Activated CD8-positive, alpha-beta T cell treated with anti-CD3 and anti-CD28 coated beads for 36 hours (primary cell): ENCODE measurements at regions not wholly inside any gene's neighbourhood (a gene's known extent, or its start where the extent isn't known, plus 50 kb on each side); places are given as distances from the start of the nearest gene placed in this dataset.

Experiments used
- ATAC-seq: fragments of 200-7000 bp; cut with Tn5 transposase; one replicate; pipeline ENCODE4 v1.10.0; 2021; ENCODE audit warnings: mild to moderate bottlenecking, moderate library complexity
- CTCF ChIA-PET: fragments of 350-600 bp; sonication (Branson Sonifier 250); formaldehyde crosslinking; loops from one replicate; lab custom pipeline; 2021; ENCODE audit warnings: antibody characterized with exemption; lab: Charles Lee
- POLR2A ChIA-PET: fragments of 350-600 bp; sonication (Branson Sonifier 250); formaldehyde crosslinking; loops from one replicate; lab custom pipeline; 2021; ENCODE audit warnings: antibody characterized with exemption; lab: Charles Lee
- DNase-seq: peaks from one replicate; pipeline ENCODE4 v3.0.0-alpha.2; 2020
- H3K27ac Mint-ChIP-seq: one replicate; pipeline ENCODE4 v1.8.0; 2021; ENCODE audit warnings: mild to moderate bottlenecking, mixed read lengths
- H3K27me3 Mint-ChIP-seq: one replicate; pipeline ENCODE4 v1.8.0; 2021; ENCODE audit warnings: mixed read lengths
- H3K36me3 Mint-ChIP-seq: one replicate; pipeline ENCODE4 v1.8.0; 2021; ENCODE audit warnings: low read depth, mixed read lengths
- H3K4me1 Mint-ChIP-seq: one replicate; pipeline ENCODE4 v1.8.0; 2021; ENCODE audit warnings: low read depth, mixed read lengths
- H3K4me3 Mint-ChIP-seq: one replicate; pipeline ENCODE4 v1.8.0; 2021; ENCODE audit warnings: mild to moderate bottlenecking, moderate library complexity, mixed read lengths
- H3K9me3 Mint-ChIP-seq: one replicate; pipeline ENCODE4 v1.8.0; 2021; ENCODE audit warnings: mixed read lengths
- CTCF ChIP-seq: fragments of 200-600 bp; IDR thresholded peaks from one replicate; pipeline ENCODE4 v1.8.0; 2022; ENCODE audit warnings: antibody characterized with exemption, mild to moderate bottlenecking
- intact Hi-C: fragments of 100-400 bp; cut with micrococcal nuclease; formaldehyde crosslinking; loops from one replicate; pipeline ENCODE4 v1.10.0; 2022

DNA sequence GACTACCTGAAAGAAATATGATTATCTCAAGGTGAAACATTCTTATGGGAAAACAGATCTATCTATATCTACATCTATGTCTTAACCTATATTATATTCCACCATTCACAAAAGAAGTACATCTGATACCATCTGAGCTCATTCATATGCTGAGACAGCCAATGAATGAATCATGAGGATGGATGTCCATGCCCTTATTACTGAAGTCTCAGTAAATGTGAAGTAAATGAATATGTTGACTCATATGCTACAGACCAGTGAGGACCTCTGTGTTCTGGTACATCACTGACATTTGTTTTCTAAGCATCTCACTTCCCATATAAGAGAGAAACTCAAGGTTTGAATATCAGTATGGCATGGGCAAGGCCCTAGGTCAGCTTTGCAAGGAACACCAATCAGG lies 311.2 kb upstream of the TMC3 start:
- Mint-ChIP-seq H3K27me3 (peaks cover 11% of the 10 kb centered on the region), H3K4me1 (no peaks in the 10 kb centered on the region), H3K4me3 (no peak overlapping the region), H3K36me3 (no peaks in the 10 kb centered on the region), H3K9me3 (peaks cover 9% of the 10 kb centered on the region), H3K27ac (no peak overlapping the region)
- DNase-seq (no peak), ATAC-seq (no peak)
- intact Hi-C loops: no loop called here
- TF ChIP-seq CTCF: no peak
- ChIA-PET CTCF (no interaction called here), POLR2A (no interaction called here)

- POLR2A ChIA-PET: no interaction called here
These were observed 306.8 kb upstream of the TMC3 start for GRCh38 chr15:81680829-81681228.

GRCh38 chr15:81666839-81667238 lies 292.8 kb upstream of the TMC3 start:
- intact Hi-C loops: no loop called here
- no peak for TF ChIP-seq CTCF
- POLR2A ChIA-PET: no interaction called here
- H3K9me3 Mint-ChIP-seq: peaks cover 2% of the 10 kb centered on the region
- H3K4me3 Mint-ChIP-seq: no peak overlapping the region
- ATAC-seq (no peak), DNase-seq (no peak)
- no peak overlapping the region for H3K27ac Mint-ChIP-seq
- peaks cover 2% of the 10 kb centered on the region for H3K27me3 Mint-ChIP-seq
- H3K4me1 Mint-ChIP-seq: no peaks in the 10 kb centered on the region
- CTCF ChIA-PET: no interaction called here
- no peaks in the 10 kb centered on the region for H3K36me3 Mint-ChIP-seq

More at GRCh38 chr15:81680829-81681228, 306.8 kb upstream of the TMC3 start:
- H3K27ac Mint-ChIP-seq: no peak overlapping the region
- ATAC-seq: no peak
- DNase-seq: no peak
- peaks cover 7% of the 10 kb centered on the region for H3K27me3 Mint-ChIP-seq
- no peak for TF ChIP-seq CTCF
- H3K9me3 Mint-ChIP-seq: peaks cover 13% of the 10 kb centered on the region
- no peaks in the 10 kb centered on the region for H3K36me3 Mint-ChIP-seq
- H3K4me1 Mint-ChIP-seq: no peaks in the 10 kb centered on the region
- CTCF ChIA-PET: no interaction called here
- no peak overlapping the region for H3K4me3 Mint-ChIP-seq
- intact Hi-C loops: no loop called here

GRCh38 chr15:81660976-81661375 lies 287.0 kb upstream of the TMC3 start:
- CTCF ChIA-PET: no interaction called here
- DNase-seq (no peak), ATAC-seq (no peak)
- Mint-ChIP-seq H3K27ac (no peak overlapping the region), H3K4me3 (no peak overlapping the region), H3K27me3 (peaks cover 2% of the 10 kb centered on the region), H3K4me1 (no peaks in the 10 kb centered on the region), H3K36me3 (no peaks in the 10 kb centered on the region), H3K9me3 (no peaks in the 10 kb centered on the region)
- no peak for TF ChIP-seq CTCF
- intact Hi-C loops: no loop called here
- POLR2A ChIA-PET: no interaction called here

- ChIA-PET CTCF (no interaction called here), POLR2A (no interaction called here)
- H3K4me1 Mint-ChIP-seq: no peaks in the 10 kb centered on the region
- DNase-seq (no peak), ATAC-seq (no peak)
- intact Hi-C loops: no loop called here
- H3K4me3 Mint-ChIP-seq: no peak overlapping the region
- no peaks in the 10 kb centered on the region for H3K9me3 Mint-ChIP-seq
- no peak overlapping the region for H3K27ac Mint-ChIP-seq
- no peaks in the 10 kb centered on the region for H3K27me3 Mint-ChIP-seq
- no peak for TF ChIP-seq CTCF
- no peaks in the 10 kb centered on the region for H3K36me3 Mint-ChIP-seq
These were observed 279.2 kb upstream of the TMC3 start for GRCh38 chr15:81653259-81653658.
